H9 (cell line): ENCODE measurements at regions not wholly inside any gene's neighbourhood (a gene's known extent, or its start where the extent isn't known, plus 50 kb on each side); places are given as distances from the start of the nearest gene placed in this dataset.

Experiments used
- DNase-seq: peaks from one replicate; pipeline ENCODE4 v3.0.0-alpha.2; 2017
- H2AFZ ChIP-seq: one replicate; pipeline ENCODE4 v1.6.1; 2013; ENCODE audit warnings: mild to moderate bottlenecking, low read length, control low read depth, moderate library complexity
- H2AK5ac ChIP-seq: 2 replicates; pipeline ENCODE4 v1.6.1; 2013; ENCODE audit warnings: low read length, control low read depth, mixed read lengths; ENCODE audit not compliant: insufficient read length
- H2BK120ac ChIP-seq: one replicate; pipeline ENCODE4 v1.6.1; 2013; ENCODE audit warnings: low read depth, mild to moderate bottlenecking, low read length, control low read depth, inconsistent platforms; ENCODE audit not compliant: poor library complexity, severe bottlenecking
- H2BK12ac ChIP-seq: 2 replicates; pipeline ENCODE4 v1.6.1; 2013; ENCODE audit warnings: low read length, control low read depth, mixed read lengths, low read depth; ENCODE audit not compliant: insufficient read length
- H2BK15ac ChIP-seq: 2 replicates; pipeline ENCODE4 v1.6.1; 2013; ENCODE audit warnings: low read depth, low read length, control low read depth
- H2BK20ac ChIP-seq: one replicate; pipeline ENCODE4 v1.6.1; 2013; ENCODE audit warnings: low read depth, mild to moderate bottlenecking, low read length, control low read depth, inconsistent platforms; ENCODE audit not compliant: poor library complexity, severe bottlenecking
- H2BK5ac ChIP-seq: 2 replicates; pipeline ENCODE4 v1.6.1; 2013; ENCODE audit warnings: low read length, control low read depth, mixed read lengths; ENCODE audit not compliant: insufficient read length
- H3K14ac ChIP-seq: 2 replicates; pipeline ENCODE4 v1.6.1; 2013; ENCODE audit warnings: low read length, control low read depth; ENCODE audit not compliant: insufficient read depth
- H3K18ac ChIP-seq: 2 replicates; pipeline ENCODE4 v1.6.1; 2013; ENCODE audit warnings: low read depth, mild to moderate bottlenecking, mixed read lengths, low read length, control low read depth; ENCODE audit not compliant: insufficient read length
- H3K23ac ChIP-seq: 2 replicates; pipeline ENCODE4 v1.6.1; 2013; ENCODE audit warnings: low read length, control low read depth, mixed read lengths, low read depth; ENCODE audit not compliant: insufficient read length
- H3K23me2 ChIP-seq: 2 replicates; pipeline ENCODE4 v1.6.1; 2013; ENCODE audit warnings: low read depth, mild to moderate bottlenecking, mixed read lengths, low read length, control low read depth; ENCODE audit not compliant: insufficient read length, poor library complexity, severe bottlenecking
- H3K27ac ChIP-seq: 2 replicates; pipeline ENCODE4 v1.5.1; 2013; ENCODE audit warnings: low read length, control low read depth, mixed read lengths, low read depth; ENCODE audit not compliant: insufficient read length
- H3K27me3 ChIP-seq: 2 replicates; pipeline ENCODE4 v1.6.1; 2013; ENCODE audit warnings: low read length, control low read depth, inconsistent platforms; ENCODE audit not compliant: insufficient read depth
- H3K4ac ChIP-seq: 2 replicates; pipeline ENCODE4 v1.6.1; 2013; ENCODE audit warnings: low read depth, mild to moderate bottlenecking, control low read depth, inconsistent platforms, low read length, moderate library complexity
- H3K4me1 ChIP-seq: 2 replicates; pipeline ENCODE4 v1.6.1; 2013; ENCODE audit warnings: low read length, control low read depth, inconsistent platforms; ENCODE audit not compliant: insufficient read depth
- H3K4me2 ChIP-seq: 2 replicates; pipeline ENCODE4 v1.6.1; 2013; ENCODE audit warnings: low read length, control low read depth, mixed read lengths; ENCODE audit not compliant: insufficient read length, insufficient read depth
- H3K56ac ChIP-seq: 2 replicates; pipeline ENCODE4 v1.6.1; 2013; ENCODE audit warnings: low read depth, mild to moderate bottlenecking, mixed read lengths, low read length, control low read depth; ENCODE audit not compliant: insufficient read length
- H3K79me1 ChIP-seq: 2 replicates; pipeline ENCODE4 v1.6.1; 2013; ENCODE audit warnings: low read depth, mild to moderate bottlenecking, moderate library complexity, low read length, control low read depth, inconsistent platforms; ENCODE audit not compliant: insufficient read depth, poor library complexity, severe bottlenecking
- H3K79me2 ChIP-seq: 2 replicates; pipeline ENCODE4 v1.6.1; 2013; ENCODE audit warnings: low read length, control low read depth, inconsistent platforms; ENCODE audit not compliant: insufficient read depth
- H3K9ac ChIP-seq: 2 replicates; pipeline ENCODE4 v1.6.1; 2013; ENCODE audit warnings: low read length, control low read depth, mixed read lengths; ENCODE audit not compliant: insufficient read length; ENCODE audit errors: extremely low read depth
- H3K9me3 ChIP-seq: one replicate; pipeline ENCODE4 v1.6.1; 2013; ENCODE audit warnings: low read depth, low read length, inconsistent platforms; ENCODE audit not compliant: control insufficient read depth
- H3T11ph ChIP-seq: one replicate; pipeline ENCODE4 v1.6.1; 2013; ENCODE audit warnings: mild to moderate bottlenecking, low read length, control low read depth, inconsistent platforms
- H4K20me1 ChIP-seq: one replicate; pipeline ENCODE4 v1.6.1; 2013; ENCODE audit not compliant: control insufficient read depth, insufficient read length, insufficient read depth
- H4K5ac ChIP-seq: 2 replicates; pipeline ENCODE4 v1.6.1; 2013; ENCODE audit warnings: low read depth, mild to moderate bottlenecking, mixed read lengths, low read length, control low read depth; ENCODE audit not compliant: insufficient read length
- H4K8ac ChIP-seq: replicated peaks from 2 replicates; pipeline ENCODE4 v1.6.1; 2013; ENCODE audit warnings: low read length, control low read depth, mixed read lengths, low read depth; ENCODE audit not compliant: insufficient read length
- H4K91ac ChIP-seq: 2 replicates; pipeline ENCODE4 v1.6.1; 2013; ENCODE audit warnings: low read depth, mild to moderate bottlenecking, moderate library complexity, mixed read lengths, low read length, control low read depth; ENCODE audit not compliant: insufficient read length
- H3K27ac Mint-ChIP-seq, 3 experiments: 2 replicates in 2 of 3; 3 replicates in 1 of 3; pipeline ENCODE4 v1.8.0; 2020 to 2021; ENCODE audit warnings: mixed read lengths in 3 of 3, mild to moderate bottlenecking in 1 of 3, moderate library complexity in 1 of 3
- H3K27me3 Mint-ChIP-seq: 2 replicates; pipeline ENCODE4 v1.8.0; 2021; ENCODE audit warnings: low read depth, mild to moderate bottlenecking, moderate library complexity, mixed read lengths
- H3K36me3 Mint-ChIP-seq, 3 experiments: 2 replicates in 2 of 3; 3 replicates in 1 of 3; pipeline ENCODE4 v1.8.0; 2020 to 2021; ENCODE audit warnings: low read depth in 3 of 3, mixed read lengths in 3 of 3; ENCODE audit not compliant: insufficient read depth in 1 of 3
- H3K4me1 Mint-ChIP-seq, 2 experiments: 2 replicates each; pipeline ENCODE4 v1.8.0; 2020; ENCODE audit warnings: mixed read lengths in 2 of 2
- H3K4me3 Mint-ChIP-seq, 2 experiments: 2 replicates in 1 of 2; 3 replicates in 1 of 2; pipeline ENCODE4 v1.8.0; 2020 to 2021; ENCODE audit warnings: mild to moderate bottlenecking in 2 of 2, mixed read lengths in 2 of 2, moderate library complexity in 1 of 2
- H3K9me3 Mint-ChIP-seq, 2 experiments: 2 replicates in 1 of 2; 3 replicates in 1 of 2; pipeline ENCODE4 v1.8.0; 2020; ENCODE audit warnings: mild to moderate bottlenecking in 2 of 2, mixed read lengths in 2 of 2, moderate library complexity in 1 of 2
- WGBS: extraction: QIAGEN DNeasy Blood & Tissue Kit; methylation state at CpG from one replicate; pipeline ENCODE4 v1.1.7; 2013; ENCODE audit warnings: missing lambda C conversion rate, low lambda C conversion rate, mixed read lengths; ENCODE audit not compliant: insufficient read length; ENCODE audit errors: extremely low coverage; 5-methylcytosine and 5-hydroxymethylcytosine counted together
- TF ChIP-seq, protein P1 (sequence below): fragments of 200-600 bp; sonication (generic); conservative IDR thresholded peaks from 3 replicates; pipeline ENCODE4 v1.8.0; 2021; ENCODE audit warnings: antibody characterized with exemption, mild to moderate bottlenecking

DNA sequence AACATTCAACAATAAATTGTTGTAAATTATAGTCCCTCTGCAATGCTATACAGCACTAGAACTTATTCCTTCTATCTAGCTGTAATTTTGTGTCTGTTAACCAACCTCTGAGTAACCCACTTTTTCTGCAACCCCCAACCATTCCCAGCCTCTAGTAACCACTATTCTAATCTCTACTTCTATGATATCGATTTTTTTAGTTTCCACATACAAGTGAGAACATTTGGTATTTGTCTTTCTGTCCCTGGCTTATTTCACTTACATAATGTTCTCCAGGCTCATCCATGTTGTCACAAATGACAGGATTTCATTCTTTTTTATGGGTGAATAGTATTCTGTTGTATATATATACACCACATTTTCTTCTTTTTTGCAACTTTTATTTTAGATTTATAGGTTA, 147.6 kb downstream of the MAIP1 start:
- WGBS, result no CpG with 5 or more reads among the region's 1 CpG
- H3K4me3 Mint-ChIP-seq, result no peak overlapping the region
- H3K4ac ChIP-seq, result no peak overlapping the region
- no peaks in the 10 kb centered on the region for H3K36me3 Mint-ChIP-seq
- peaks cover 6 to 7% of the 10 kb centered on the region in 2 experiments for H3K4me1 Mint-ChIP-seq
- H3K79me2 ChIP-seq, result no peaks in the 10 kb centered on the region
- no peaks in the 10 kb centered on the region for H3K27me3 ChIP-seq
- H3K23ac ChIP-seq, result no peak overlapping the region
- H4K5ac ChIP-seq, result no peak overlapping the region
- no peak overlapping the region for H3K14ac ChIP-seq
- no peak overlapping the region for H3K9ac ChIP-seq
- no peak overlapping the region for H2BK120ac ChIP-seq
- H4K8ac ChIP-seq, result no peak overlapping the region
- H3K4me2 ChIP-seq, result no peak overlapping the region
- no peak overlapping the region for H2BK12ac ChIP-seq
- no peaks in the 10 kb centered on the region for H3K23me2 ChIP-seq
- no peak overlapping the region for H2BK15ac ChIP-seq
- no peaks in the 10 kb centered on the region for H3K9me3 ChIP-seq
- TF ChIP-seq, protein P1, sequence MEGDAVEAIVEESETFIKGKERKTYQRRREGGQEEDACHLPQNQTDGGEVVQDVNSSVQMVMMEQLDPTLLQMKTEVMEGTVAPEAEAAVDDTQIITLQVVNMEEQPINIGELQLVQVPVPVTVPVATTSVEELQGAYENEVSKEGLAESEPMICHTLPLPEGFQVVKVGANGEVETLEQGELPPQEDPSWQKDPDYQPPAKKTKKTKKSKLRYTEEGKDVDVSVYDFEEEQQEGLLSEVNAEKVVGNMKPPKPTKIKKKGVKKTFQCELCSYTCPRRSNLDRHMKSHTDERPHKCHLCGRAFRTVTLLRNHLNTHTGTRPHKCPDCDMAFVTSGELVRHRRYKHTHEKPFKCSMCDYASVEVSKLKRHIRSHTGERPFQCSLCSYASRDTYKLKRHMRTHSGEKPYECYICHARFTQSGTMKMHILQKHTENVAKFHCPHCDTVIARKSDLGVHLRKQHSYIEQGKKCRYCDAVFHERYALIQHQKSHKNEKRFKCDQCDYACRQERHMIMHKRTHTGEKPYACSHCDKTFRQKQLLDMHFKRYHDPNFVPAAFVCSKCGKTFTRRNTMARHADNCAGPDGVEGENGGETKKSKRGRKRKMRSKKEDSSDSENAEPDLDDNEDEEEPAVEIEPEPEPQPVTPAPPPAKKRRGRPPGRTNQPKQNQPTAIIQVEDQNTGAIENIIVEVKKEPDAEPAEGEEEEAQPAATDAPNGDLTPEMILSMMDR, result no peak
- H2BK20ac ChIP-seq, result no peak overlapping the region
- H3K79me1 ChIP-seq, result no peaks in the 10 kb centered on the region
- H3K27me3 Mint-ChIP-seq, result no peaks in the 10 kb centered on the region
- DNase-seq, result no peak
- H3K56ac ChIP-seq, result no peak overlapping the region
- no peak overlapping the region for H3T11ph ChIP-seq
- no peak overlapping the region for H4K91ac ChIP-seq
- peak overlapping the region in 1 of 3 experiments; percentile 8; a peak in 1 of 7 replicates for H3K27ac Mint-ChIP-seq
- no peak overlapping the region for H2AFZ ChIP-seq
- no peaks in the 10 kb centered on the region for H3K4me1 ChIP-seq
- no peak overlapping the region for H2AK5ac ChIP-seq
- no peak overlapping the region for H2BK5ac ChIP-seq
- H3K9me3 Mint-ChIP-seq, result no peaks in the 10 kb centered on the region
- no peak overlapping the region for H3K18ac ChIP-seq
- H3K27ac ChIP-seq, result no peak overlapping the region
- no peaks in the 10 kb centered on the region for H4K20me1 ChIP-seq
